GM19452 (cell line): ENCODE measurements at regions not wholly inside any gene's neighbourhood (a gene's known extent, or its start where the extent isn't known, plus 50 kb on each side); places are given as distances from the start of the nearest gene placed in this dataset.
"Not testable (repeated sequence)": the region's sequence is repeated elsewhere in the genome, so short reads cannot be mapped to it uniquely, and the experiment has no call there.

Experiments
- ATAC-seq: cut with Tn5 transposase; IDR thresholded peaks from one replicate; pipeline ENCODE4 v1.9.1; 2021; ENCODE audit not compliant: unreplicated experiment

- no peak for ATAC-seq
Observed at GRCh38 chr4:1572964-1573720, 111.0 kb downstream of the FAM53A start.

DNA sequence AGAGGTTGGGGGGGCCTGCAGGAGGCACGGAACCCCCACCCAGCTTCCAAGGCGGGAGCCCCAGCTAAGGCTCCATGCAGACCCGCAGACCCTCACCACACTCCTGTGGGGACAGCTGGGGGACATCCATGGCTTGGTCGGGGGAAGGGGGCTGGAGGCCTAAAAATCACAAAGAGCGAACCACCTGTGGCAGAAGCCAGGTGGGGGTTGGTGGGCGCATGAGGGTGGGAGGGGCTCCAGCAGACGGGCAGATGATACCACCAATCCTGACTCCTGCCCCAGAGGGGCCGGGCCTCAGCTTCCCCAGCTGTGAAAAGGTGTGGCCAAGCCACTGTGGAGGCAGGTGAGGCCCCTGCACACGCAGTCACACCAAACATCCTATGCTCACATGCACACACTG is 111.6 kb downstream of the FAM53A start:
- ATAC-seq, result no peak

DNA sequence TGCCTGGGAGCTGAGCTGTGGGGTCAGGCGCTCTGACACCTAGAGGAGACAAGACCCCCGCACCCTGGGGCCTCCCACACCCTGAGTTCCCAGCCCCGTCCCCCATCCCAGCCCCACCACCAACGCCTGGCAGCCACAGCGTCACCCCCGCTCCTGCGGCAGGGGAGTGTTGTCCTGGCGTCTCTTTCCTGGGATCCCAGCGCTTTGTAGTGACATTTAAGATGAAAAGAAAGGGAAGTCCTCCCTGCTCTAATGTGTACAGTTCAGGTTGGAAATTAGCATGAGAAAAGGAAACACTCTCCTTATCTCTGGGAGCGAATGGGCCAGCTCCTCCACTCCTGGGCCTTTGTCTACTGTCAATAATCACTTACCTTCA is 112.1 kb downstream of the FAM53A start:
- no peak for ATAC-seq

DNA sequence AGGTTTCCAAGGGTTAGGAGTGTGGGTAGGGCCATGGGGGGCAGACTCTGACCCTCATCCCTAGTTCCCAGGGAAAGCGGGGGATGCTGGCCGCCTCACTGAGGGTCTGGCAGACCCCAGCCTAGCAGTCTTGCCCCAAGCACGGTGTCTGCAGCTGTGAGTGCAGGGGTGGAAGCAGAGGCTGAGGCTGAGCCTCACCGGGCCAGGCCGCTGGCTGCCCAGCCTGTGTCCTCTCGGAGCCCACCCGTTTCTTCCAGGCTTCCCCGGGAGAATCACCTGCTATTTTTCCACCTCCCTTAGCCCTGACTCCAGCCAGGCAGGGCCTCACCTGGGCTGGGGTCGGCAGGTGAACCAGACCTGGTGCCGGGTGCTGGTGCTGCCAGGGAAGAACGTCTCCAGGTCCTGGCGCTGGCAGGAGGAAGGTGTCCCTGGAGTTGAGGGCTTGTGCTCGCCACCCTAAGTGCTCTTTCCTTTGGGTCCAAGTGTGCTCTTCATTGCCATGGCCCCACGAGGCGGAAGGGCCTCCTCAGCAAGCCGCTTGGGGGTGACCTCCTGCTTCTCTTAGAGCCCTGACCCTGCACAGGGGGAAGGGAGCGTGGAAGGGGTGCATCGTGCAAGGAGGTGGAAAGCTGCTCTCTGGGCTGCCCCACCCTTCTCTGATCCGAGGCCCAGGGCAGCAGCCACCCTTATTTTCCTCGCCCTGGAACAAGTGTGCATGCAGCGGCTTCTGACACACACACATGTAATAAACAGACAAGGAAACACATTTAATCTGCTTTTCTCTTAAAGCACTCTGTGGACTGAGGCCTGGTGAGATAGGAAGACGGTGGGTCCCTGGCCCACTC is 112.7 kb downstream of the FAM53A start:
- no peak for ATAC-seq

GRCh38 chr4:1570291-1571164 is 113.6 kb downstream of the FAM53A start:
- no peak for ATAC-seq

GRCh38 chr4:1569461-1570151 is 114.5 kb downstream of the FAM53A start:
- ATAC-seq, result no peak

- no peak for ATAC-seq
Observed at GRCh38 chr4:1568855-1569460, 115.2 kb downstream of the FAM53A start.

- no peak for ATAC-seq
Observed at GRCh38 chr4:1567808-1568581, 116.1 kb downstream of the FAM53A start.

- no peak for ATAC-seq
Observed at GRCh38 chr4:1567519-1567807, 116.7 kb downstream of the FAM53A start.

- ATAC-seq, result no peak
Observed at GRCh38 chr4:1566838-1567518, 117.1 kb downstream of the FAM53A start.

DNA sequence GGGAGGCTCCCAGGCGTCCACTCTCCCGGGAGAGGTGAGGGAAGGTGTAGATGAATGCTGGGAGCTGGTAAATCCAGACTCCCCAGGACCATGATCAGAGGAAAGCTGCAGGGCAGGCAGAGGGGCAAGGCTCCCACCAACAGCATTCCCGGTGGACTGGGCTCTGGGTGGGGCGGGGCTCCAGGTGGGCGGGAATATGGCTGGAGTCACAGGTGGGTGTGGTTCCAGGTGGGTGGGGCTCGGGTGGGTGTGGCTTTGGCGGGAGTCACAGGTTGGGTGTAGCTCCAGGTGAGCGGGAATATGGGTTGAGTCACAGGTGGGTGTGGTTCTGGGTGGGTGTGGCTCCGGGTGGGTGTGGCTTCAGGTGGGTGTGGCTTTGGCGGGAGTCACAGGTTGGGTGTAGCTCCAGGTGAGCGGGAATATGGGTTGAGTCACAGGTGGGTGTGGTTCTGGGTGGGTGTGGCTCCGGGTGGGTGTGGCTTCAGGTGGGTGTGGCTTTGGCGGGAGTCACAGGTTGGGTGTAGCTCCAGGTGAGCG is 117.7 kb downstream of the FAM53A start:
- not testable (repeated sequence) for ATAC-seq

- ATAC-seq, result no peak
Observed at GRCh38 chr4:1565598-1566295, 118.4 kb downstream of the FAM53A start.

GRCh38 chr4:1564535-1565375 is 119.4 kb downstream of the FAM53A start:
- no peak for ATAC-seq

DNA sequence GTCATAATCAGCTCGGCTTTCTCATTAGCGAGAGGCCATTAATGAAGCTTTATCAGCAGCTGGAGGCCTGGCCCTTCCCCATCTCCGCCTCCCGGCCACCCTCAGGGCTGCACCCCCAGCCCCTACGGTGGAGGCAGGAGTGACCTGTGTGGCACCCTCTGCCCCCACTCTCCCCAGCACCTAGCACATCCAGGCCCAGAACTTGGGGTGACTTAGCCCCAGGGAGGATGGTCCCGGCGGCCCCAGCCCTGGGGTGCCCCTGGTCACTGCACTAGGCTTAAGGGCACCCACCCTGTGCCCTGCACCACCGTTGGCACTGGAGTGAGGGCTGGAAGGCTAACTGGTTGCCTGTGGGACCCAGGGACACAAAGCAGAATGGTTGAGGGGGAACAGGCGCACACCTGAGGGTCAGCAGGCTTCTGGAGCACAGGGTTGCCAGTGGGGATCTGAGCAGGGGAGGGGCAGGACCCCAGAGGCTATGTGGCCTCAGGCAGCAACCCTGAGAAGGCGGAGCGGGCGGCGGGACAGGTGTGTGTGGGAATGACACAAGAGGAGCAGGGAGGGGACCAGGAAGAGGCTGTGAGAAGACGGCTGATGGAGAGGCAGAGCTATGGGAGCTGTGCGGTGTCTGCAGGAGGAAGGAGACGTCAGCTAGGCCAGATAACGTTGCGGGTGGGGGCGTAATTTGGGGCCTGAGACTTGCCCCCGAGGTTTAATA is 120.2 kb downstream of the FAM53A start:
- no peak for ATAC-seq

- ATAC-seq, result no peak
Observed at GRCh38 chr4:1563241-1563640, 120.9 kb downstream of the FAM53A start.

- ATAC-seq, result no peak
Observed at GRCh38 chr4:1562771-1563170, 121.3 kb downstream of the FAM53A start.

DNA sequence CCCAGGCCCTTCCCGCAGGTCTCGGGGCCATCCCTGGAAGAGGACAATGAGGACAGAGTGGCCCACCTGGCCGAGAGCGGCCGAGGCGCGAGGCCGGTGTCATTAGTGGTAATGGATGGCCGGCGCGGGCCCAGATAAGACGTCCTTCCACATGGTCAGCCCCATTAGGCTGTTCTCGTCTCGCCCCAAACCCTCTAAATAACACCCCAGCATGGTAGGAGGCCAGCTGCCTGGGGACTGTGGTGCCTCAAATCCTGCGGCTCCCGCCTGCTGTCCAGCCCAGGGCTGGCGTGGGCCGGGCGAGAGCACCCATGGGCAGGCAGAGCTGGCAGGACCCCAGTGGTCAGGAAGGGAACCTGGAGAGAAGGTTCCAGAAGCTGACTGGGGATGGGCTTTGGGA is 121.7 kb downstream of the FAM53A start:
- no peak for ATAC-seq
